HepG2 (cell line): ENCODE measurements at regions not wholly inside any gene's neighbourhood (a gene's known extent, or its start where the extent isn't known, plus 50 kb on each side); places are given as distances from the start of the nearest gene placed in this dataset.

Source experiments
- ATAC-seq: fragments of 200-7000 bp; cut with Tn5 transposase; 3 replicates; pipeline ENCODE4 v1.9.1; 2020; ENCODE audit warnings: mild to moderate bottlenecking, moderate library complexity
- BruUV-seq: library from RNA; stranded (reverse); fragments of 400-500 nt; replicated peaks from 2 replicates; lab custom pipeline; 2021; lab: Mats Ljungman, UMichigan
- CTCF ChIA-PET: fragments of 300-600 bp; formaldehyde crosslinking; extraction: SDS; loops from one replicate; lab custom pipeline; 2021; ENCODE audit warnings: low total read pairs, inconsistent platforms, low intra/inter-chr PET ratio; lab: Yijun Ruan, JAX
- POLR2A ChIA-PET: fragments of 350-600 bp; sonication (Branson Sonifier 250); formaldehyde crosslinking; loops from one replicate; lab custom pipeline; 2020; ENCODE audit warnings: antibody characterized with exemption, inconsistent platforms; lab: Yijun Ruan, JAX
- DNase-seq: peaks from one replicate; pipeline ENCODE4 v3.0.0-alpha.2; 2015; ENCODE audit warnings: low spot score
- FAIRE-seq: peaks from 3 replicates; lab custom pipeline; 2011; peaks lifted over from hg19 to GRCh38; lab: Jason Lieb, UNC
- H2AFZ ChIP-seq: one replicate; pipeline ENCODE4 v1.6.1; 2011; ENCODE audit warnings: low read length, inconsistent platforms
- H3K27ac ChIP-seq: fragments of 300-600 bp; 3 replicates; pipeline ENCODE4 v1.8.0; 2011; ENCODE audit warnings: mixed run types, mild to moderate bottlenecking, mixed read lengths, low read length, inconsistent platforms; ENCODE audit not compliant: insufficient read depth; ENCODE audit errors: extremely low read length
- H3K27me3 ChIP-seq, 2 experiments: fragments of 200-600 bp in 1 of 2; 2 replicates in 1 of 2; 3 replicates in 1 of 2; pipeline versions ENCODE4 v1.6.0 to v1.8.0; 2011; ENCODE audit warnings: low read length in 2 of 2, mild to moderate bottlenecking in 2 of 2, moderate library complexity in 2 of 2, inconsistent platforms in 1 of 2; ENCODE audit not compliant: insufficient read depth in 2 of 2, control insufficient read depth in 1 of 2
- H3K36me3 ChIP-seq, 2 experiments: fragments of 200-600 bp in 1 of 2; replicated peaks in 1 of 2; 2 replicates in 1 of 2; 3 replicates in 1 of 2; pipeline versions ENCODE4 v1.5.1 to v1.8.0; 2011; ENCODE audit warnings: low read length in 2 of 2, inconsistent platforms in 1 of 2; ENCODE audit not compliant: insufficient read depth in 2 of 2, control insufficient read depth in 1 of 2
- H3K4me1 ChIP-seq: 2 replicates; pipeline ENCODE4 v1.5.1; 2012; ENCODE audit warnings: low read length, inconsistent platforms; ENCODE audit not compliant: insufficient read depth
- H3K4me2 ChIP-seq: 2 replicates; pipeline ENCODE4 v1.6.0; 2011; ENCODE audit warnings: low read depth, low read length, inconsistent platforms
- H3K4me3 ChIP-seq, 3 experiments: fragments of 200-600 bp in 1 of 3; sonication (generic), shearing (Covaris generic) in 1 of 3; replicated peaks in 1 of 3; 2 replicates each; pipeline ENCODE4 v1.5.1; 2011 to 2016; ENCODE audit warnings: low read length in 3 of 3, inconsistent platforms in 2 of 3, low read depth in 2 of 3, mild to moderate bottlenecking in 2 of 3, control low read depth in 1 of 3, mixed read lengths in 1 of 3; ENCODE audit not compliant: insufficient read depth in 1 of 3
- H3K79me2 ChIP-seq: one replicate; pipeline ENCODE4 v1.6.1; 2011; ENCODE audit warnings: low read length, inconsistent platforms; ENCODE audit not compliant: insufficient read depth
- H3K9ac ChIP-seq: 2 replicates; pipeline ENCODE4 v1.6.0; 2011; ENCODE audit warnings: mild to moderate bottlenecking, low read depth, low read length, inconsistent platforms; ENCODE audit not compliant: insufficient read depth
- H3K9me3 ChIP-seq: 2 replicates; pipeline ENCODE4 v1.5.1; 2012; ENCODE audit warnings: mild to moderate bottlenecking, low read length
- H4K20me1 ChIP-seq: 2 replicates; pipeline ENCODE4 v1.6.0; 2011; ENCODE audit warnings: inconsistent platforms, mild to moderate bottlenecking, low read length, moderate library complexity; ENCODE audit not compliant: insufficient read depth
- GATA4 ChIP-seq: sonication (generic); IDR thresholded peaks from 2 replicates; pipeline ENCODE4 v1.6.1; 2016; ENCODE audit warnings: antibody characterized with exemption, low read depth, borderline replicate concordance
- ISL2 ChIP-seq: sonication (generic); formaldehyde crosslinking; IDR thresholded peaks from 2 replicates; pipeline ENCODE4 v1.5.0; 2020; ENCODE audit warnings: missing genetic modification reagents
- MED13 ChIP-seq: sonication (generic); formaldehyde crosslinking; IDR thresholded peaks from 2 replicates; pipeline ENCODE4 v1.5.0; 2020; ENCODE audit warnings: missing genetic modification reagents
- MTA1 ChIP-seq: sonication (generic); formaldehyde crosslinking; IDR thresholded peaks from 2 replicates; pipeline ENCODE4 v1.4.0; 2020; ENCODE audit warnings: missing genetic modification reagents, mild to moderate bottlenecking, borderline replicate concordance
- RNF2 ChIP-seq: fragments of 450-650 bp; conservative IDR thresholded peaks from 2 replicates; pipeline ENCODE4 v1.6.1; 2016; ENCODE audit warnings: low read depth
- RORA ChIP-seq: sonication (generic); formaldehyde crosslinking; IDR thresholded peaks from 2 replicates; pipeline ENCODE4 v1.5.0; 2020; ENCODE audit warnings: mild to moderate bottlenecking, missing genetic modification reagents, moderate library complexity
- SYNCRIP ChIP-seq: fragments of 200-400 bp; formaldehyde crosslinking; IDR thresholded peaks from 2 replicates; pipeline ENCODE4 v1.6.1; 2018; ENCODE audit warnings: mild to moderate bottlenecking, low read depth, low read length; ENCODE audit not compliant: insufficient read depth
- ZC3H13 ChIP-seq: sonication (generic); formaldehyde crosslinking; IDR thresholded peaks from 2 replicates; pipeline ENCODE4 v1.8.1; 2023; ENCODE audit warnings: mild to moderate bottlenecking, missing genetic modification reagents, moderate library complexity
- ZNF329 ChIP-seq: sonication (generic); formaldehyde crosslinking; IDR thresholded peaks from 2 replicates; pipeline ENCODE4 v1.9.0; 2021; ENCODE audit warnings: low read depth, mild to moderate bottlenecking, missing genetic modification reagents
- ZNF773 ChIP-seq: sonication (generic); formaldehyde crosslinking; IDR thresholded peaks from 2 replicates; pipeline ENCODE4 v1.4.0; 2020; ENCODE audit warnings: missing genetic modification reagents, borderline replicate concordance
- ZXDC ChIP-seq: sonication (generic); formaldehyde crosslinking; IDR thresholded peaks from 2 replicates; pipeline ENCODE4 v1.5.0; 2020; ENCODE audit warnings: mild to moderate bottlenecking, missing genetic modification reagents
- WGBS: methylation state at CpG from one replicate; pipeline ENCODE4 v1.1.6; 2017; ENCODE audit warnings: low lambda C conversion rate; 5-methylcytosine and 5-hydroxymethylcytosine counted together
- in situ Hi-C: cut with HindIII; loops from 2 replicates; pipeline ENCODE4 v1.10.0; 2017; ENCODE audit warnings: low pct_unique_long_range_greater_than_20kb; ENCODE audit not compliant: extremely low pct_ligation_motif_present
- intact Hi-C: fragments of 100-400 bp; cut with micrococcal nuclease; formaldehyde crosslinking; loops from one replicate; pipeline ENCODE4 v1.10.0; 2022; ENCODE audit not compliant: unreplicated experiment

DNA sequence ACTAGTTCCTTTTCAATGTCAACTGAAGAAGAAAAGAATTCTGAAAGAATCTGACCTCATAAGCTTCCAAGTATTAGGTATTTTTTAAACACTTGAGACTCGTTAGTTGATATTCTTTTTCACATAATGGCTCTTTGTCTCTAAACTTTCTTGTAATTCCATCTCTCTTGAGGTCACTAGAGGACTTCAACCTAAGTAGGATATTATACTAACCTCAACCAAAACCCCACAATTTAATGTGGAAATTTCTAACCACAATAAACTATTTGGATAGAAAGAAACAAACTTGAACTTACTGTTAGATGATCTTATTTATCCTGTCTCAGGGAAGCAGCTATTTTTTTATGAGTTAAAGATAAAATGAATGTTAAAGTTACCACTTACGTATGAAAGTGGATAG, 206.9 kb upstream of the FSIP2 start:
- H3K36me3 ChIP-seq = no peaks in the 10 kb centered on the region
- no peak for DNase-seq
- TF ChIP-seq ZNF329 (CRISPR knock-in tag) = no peak
- no peak for TF ChIP-seq MTA1 (CRISPR knock-in tag)
- no peak for TF ChIP-seq RNF2
- TF ChIP-seq ZXDC (CRISPR knock-in tag) = no peak
- no peak for TF ChIP-seq ZNF773
- TF ChIP-seq ISL2 (CRISPR knock-in tag) = no peak
- TF ChIP-seq SYNCRIP = no peak
- no peak for TF ChIP-seq GATA4
- TF ChIP-seq ZC3H13 (CRISPR knock-in tag) = no peak
- no peak for TF ChIP-seq MED13 (CRISPR knock-in tag)
- TF ChIP-seq RORA = no peak
- TF ChIP-seq, all 625 proteins: peak for 0
- H3K4me2 ChIP-seq = no peak overlapping the region
- no peak overlapping the region for H2AFZ ChIP-seq
- H3K9me3 ChIP-seq = no peaks in the 10 kb centered on the region
- FAIRE-seq (no peak), ATAC-seq (no peak)
- intact Hi-C loops (no loop called here), in situ Hi-C loops (no loop called here)
- H3K9ac ChIP-seq = no peak overlapping the region
- no peaks in the 10 kb centered on the region for H3K79me2 ChIP-seq
- no peak overlapping the region for H3K4me3 ChIP-seq
- H3K4me1 ChIP-seq = no peaks in the 10 kb centered on the region
- WGBS = 4% methylated on average over 2 of the region's 2 CpGs
- H3K27me3 ChIP-seq = no peaks in the 10 kb centered on the region
- no peak overlapping the region for H3K27ac ChIP-seq
- BruUV-seq = no TSS peak
- ChIA-PET POLR2A (no interaction called here), CTCF (no interaction called here)
- H4K20me1 ChIP-seq = no peaks in the 10 kb centered on the region
